WTC11 (cell line): ENCODE measurements at regions not wholly inside any gene's neighbourhood (a gene's known extent, or its start where the extent isn't known, plus 50 kb on each side); places are given as distances from the start of the nearest gene placed in this dataset.

Source experiments
- ATAC-seq: fragments of 200-7000 bp; cut with Tn5 transposase; 2 replicates; pipeline ENCODE4 v1.10.0; 2021; ENCODE audit warnings: mild to moderate bottlenecking, moderate library complexity
- CTCF ChIA-PET: fragments of 300-600 bp; sonication (Branson Sonifier 250); formaldehyde crosslinking; loops from one replicate; lab custom pipeline; 2021; ENCODE audit warnings: antibody characterized with exemption; lab: Charles Lee
- POLR2A ChIA-PET: fragments of 350-600 bp; sonication (Branson Sonifier 250); formaldehyde crosslinking; loops from one replicate; lab custom pipeline; 2021; ENCODE audit warnings: antibody characterized with exemption; lab: Charles Lee
- DNase-seq: peaks from one replicate; pipeline ENCODE4 v3.0.0; 2021; ENCODE audit warnings: low spot score
- H3K27ac Mint-ChIP-seq: 2 replicates; pipeline ENCODE4 v1.8.0; 2021; ENCODE audit warnings: mixed read lengths
- H3K27me3 Mint-ChIP-seq: 2 replicates; pipeline ENCODE4 v1.8.0; 2021; ENCODE audit warnings: low read depth, mild to moderate bottlenecking, moderate library complexity, mixed read lengths
- H3K36me3 Mint-ChIP-seq: 2 replicates; pipeline ENCODE4 v1.8.0; 2021; ENCODE audit warnings: mixed read lengths
- H3K4me1 Mint-ChIP-seq: 2 replicates; pipeline ENCODE4 v1.8.0; 2022; ENCODE audit warnings: mixed read lengths
- H3K4me3 Mint-ChIP-seq: 2 replicates; pipeline ENCODE4 v1.8.0; 2021; ENCODE audit warnings: mild to moderate bottlenecking, moderate library complexity, mixed read lengths
- H3K9me3 Mint-ChIP-seq: 2 replicates; pipeline ENCODE4 v1.8.0; 2021; ENCODE audit warnings: mixed read lengths
- AFF4 ChIP-seq: sonication (generic); formaldehyde crosslinking; IDR thresholded peaks from 2 replicates; pipeline ENCODE4 v1.8.1; 2023; ENCODE audit warnings: mild to moderate bottlenecking, missing genetic modification reagents, borderline replicate concordance
- CREB1 ChIP-seq: sonication (generic); formaldehyde crosslinking; IDR thresholded peaks from 2 replicates; pipeline ENCODE4 v1.8.0; 2023; ENCODE audit warnings: mild to moderate bottlenecking, missing genetic modification reagents
- ERG ChIP-seq: fragments of 250-450 bp; sonication (Bioruptor Pico); IDR thresholded peaks from 2 replicates; pipeline ENCODE4 v1.8.0; 2021; ENCODE audit warnings: mild to moderate bottlenecking
- HMGA2 ChIP-seq: fragments of 250-450 bp; sonication (Bioruptor Pico); IDR thresholded peaks from 2 replicates; pipeline ENCODE4 v1.4.0; 2021; ENCODE audit warnings: mild to moderate bottlenecking, moderate library complexity
- IRF1 ChIP-seq: sonication (generic); formaldehyde crosslinking; IDR thresholded peaks from 2 replicates; pipeline ENCODE4 v1.8.0; 2023; ENCODE audit warnings: missing genetic modification reagents
- NR2C2 ChIP-seq: sonication (generic); formaldehyde crosslinking; IDR thresholded peaks from 2 replicates; pipeline ENCODE4 v1.8.0; 2022; ENCODE audit warnings: mild to moderate bottlenecking, missing genetic modification reagents
- SMAD3 ChIP-seq: sonication (generic); formaldehyde crosslinking; IDR thresholded peaks from 2 replicates; pipeline ENCODE4 v1.8.0; 2022; ENCODE audit warnings: missing genetic modification reagents, mild to moderate bottlenecking, borderline replicate concordance
- ZNF121 ChIP-seq: sonication (generic); formaldehyde crosslinking; IDR thresholded peaks from 2 replicates; pipeline ENCODE4 v1.8.0; 2023; ENCODE audit warnings: missing genetic modification reagents
- ZNF281 ChIP-seq: sonication (generic); formaldehyde crosslinking; IDR thresholded peaks from 2 replicates; pipeline ENCODE4 v1.8.0; 2023; ENCODE audit warnings: mild to moderate bottlenecking, missing genetic modification reagents
- ZNF425 ChIP-seq: fragments of 250-450 bp; sonication (Bioruptor Pico); conservative IDR thresholded peaks from 2 replicates; pipeline ENCODE4 v1.9.0; 2021; ENCODE audit warnings: mild to moderate bottlenecking
- ZNF512 ChIP-seq: sonication (generic); formaldehyde crosslinking; IDR thresholded peaks from 2 replicates; pipeline ENCODE4 v1.8.1; 2022; ENCODE audit warnings: missing genetic modification reagents, borderline replicate concordance

GRCh38 chrX:1074172-1074571 lies 138.3 kb downstream of the CRLF2 start (continued):
- no peak for TF ChIP-seq AFF4 (CRISPR knock-in tag)

GRCh38 chrX:1072637-1073377 lies 139.6 kb downstream of the CRLF2 start:
- ChIA-PET POLR2A (no interaction called here), CTCF (no interaction called here)
- DNase-seq (peak; percentile 42), ATAC-seq (no peak)
- Mint-ChIP-seq H3K36me3 (peaks cover 15% of the 10 kb centered on the region), H3K4me3 (no peak overlapping the region), H3K9me3 (peaks cover 17% of the 10 kb centered on the region), H3K27ac (no peak overlapping the region), H3K27me3 (peaks cover 4% of the 10 kb centered on the region; the same call in 1 of the 2 replicates), H3K4me1 (peaks cover 17% of the 10 kb centered on the region)
- TF ChIP-seq CREB1 (CRISPR knock-in tag) (no peak), HMGA2 (CRISPR knock-in tag) (peak; percentile 98), ZNF512 (0 out of 2 replicates have a peak, but pooled peaks have one; percentile 18)

- ChIA-PET CTCF (no interaction called here), POLR2A (no interaction called here)
- Mint-ChIP-seq H3K4me1 (peaks cover 8% of the 10 kb centered on the region), H3K27ac (no peak overlapping the region), H3K36me3 (peaks cover 13% of the 10 kb centered on the region), H3K9me3 (peaks cover 17% of the 10 kb centered on the region), H3K4me3 (no peak overlapping the region), H3K27me3 (peaks cover 4% of the 10 kb centered on the region; the same call in 1 of the 2 replicates)
- no peak for ATAC-seq
- no peak for DNase-seq
- no peak for TF ChIP-seq ZNF281
- no peak for TF ChIP-seq SMAD3 (CRISPR knock-in tag)
- TF ChIP-seq ERG (CRISPR knock-in tag), result no peak
- no peak for TF ChIP-seq NR2C2 (CRISPR knock-in tag)
- TF ChIP-seq ZNF121 (CRISPR knock-in tag), result no peak
- TF ChIP-seq IRF1 (CRISPR knock-in tag), result no peak
- no peak for TF ChIP-seq ZNF425 (CRISPR knock-in tag)
Observed at GRCh38 chrX:1071351-1071750, 141.1 kb downstream of the CRLF2 start.
